ELF-1 (cell line): ENCODE measurements at regions not wholly inside any gene's neighbourhood (a gene's known extent, or its start where the extent isn't known, plus 50 kb on each side); places are given as distances from the start of the nearest gene placed in this dataset.
"Not testable (repeated sequence)": the region's sequence is repeated elsewhere in the genome, so short reads cannot be mapped to it uniquely, and the experiment has no call there.

Experiments used
- DNase-seq: peaks from one replicate; pipeline ENCODE4 v3.0.0-alpha.2; 2016; ENCODE audit warnings: low read depth, low spot score

DNA sequence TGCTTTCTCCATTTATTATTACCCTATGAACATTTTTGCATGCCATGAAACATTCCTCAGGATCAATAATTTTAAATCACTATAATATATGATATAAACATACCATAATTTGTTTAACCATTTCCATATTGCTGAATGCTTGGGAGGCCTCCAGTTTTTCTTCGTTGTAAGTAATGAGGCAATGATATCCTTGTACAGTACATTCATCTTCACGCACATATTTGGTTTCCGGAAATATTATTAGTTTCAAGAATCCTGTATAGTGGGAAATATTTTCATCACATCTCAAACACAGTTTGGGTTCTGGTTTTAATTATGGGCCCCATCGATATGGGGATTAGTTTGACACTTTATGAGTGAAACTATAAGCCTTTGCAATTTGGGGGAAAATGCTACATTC lies 135.4 kb downstream of the HS3ST3B1 start:
- no peak for DNase-seq

DNA sequence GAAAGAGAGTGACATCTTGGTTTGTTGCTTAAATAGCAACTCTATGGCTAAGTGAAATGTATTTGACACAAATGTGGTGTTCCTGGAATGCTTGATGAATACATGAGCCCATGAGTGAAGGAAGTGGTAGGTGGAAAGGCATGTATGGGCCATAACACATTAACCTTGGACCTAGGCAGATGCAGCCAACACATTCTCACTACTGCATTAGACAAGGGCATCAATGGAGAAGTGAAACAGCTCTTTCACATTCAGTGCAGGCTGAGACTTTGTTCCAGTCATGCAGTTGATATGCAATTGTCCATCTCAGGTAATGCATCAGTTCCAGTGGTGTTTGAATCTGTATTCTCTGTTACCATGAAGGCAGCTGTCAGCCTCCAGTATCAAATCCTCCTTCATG lies 133.6 kb downstream of the HS3ST3B1 start:
- DNase-seq, result no peak

DNA sequence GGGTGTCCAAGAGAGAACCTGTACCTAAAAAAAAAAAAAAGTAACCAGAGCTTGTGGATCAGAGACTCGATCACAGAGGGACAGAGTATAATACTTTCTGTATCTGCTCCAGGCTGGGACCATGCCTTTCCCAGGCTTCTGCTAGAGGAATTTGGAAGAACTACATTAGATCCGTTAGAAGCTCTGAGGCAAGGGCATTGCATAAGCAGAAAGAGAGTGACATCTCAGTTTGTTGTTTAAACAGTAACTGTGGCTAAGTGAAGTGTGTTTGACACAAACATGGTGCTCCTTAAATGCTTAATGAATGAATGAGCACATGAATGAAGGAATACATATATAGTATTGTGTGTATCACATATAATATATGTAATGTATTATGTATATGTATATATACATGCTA lies 131.2 kb downstream of the HS3ST3B1 start:
- no peak for DNase-seq

DNA sequence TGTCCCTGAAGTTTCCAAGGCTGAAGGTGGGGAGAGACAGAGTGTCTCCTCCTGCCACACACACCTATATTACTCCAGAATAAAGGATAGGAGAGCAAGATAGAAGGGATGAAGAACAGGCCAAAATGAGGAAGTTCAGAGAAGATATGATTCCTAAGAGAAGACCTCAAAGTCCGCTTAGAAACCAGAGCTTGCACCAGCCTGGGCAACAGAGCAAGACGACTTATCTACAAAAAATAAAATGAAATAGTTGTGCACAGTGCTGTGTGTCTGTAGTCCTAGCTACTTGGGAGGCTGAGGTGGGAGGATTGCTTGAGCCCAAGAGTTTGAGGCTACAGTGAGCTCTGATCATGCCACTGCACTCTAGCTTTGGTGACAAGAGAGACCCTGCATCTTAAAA lies 128.2 kb downstream of the HS3ST3B1 start:
- DNase-seq, result no peak

DNA sequence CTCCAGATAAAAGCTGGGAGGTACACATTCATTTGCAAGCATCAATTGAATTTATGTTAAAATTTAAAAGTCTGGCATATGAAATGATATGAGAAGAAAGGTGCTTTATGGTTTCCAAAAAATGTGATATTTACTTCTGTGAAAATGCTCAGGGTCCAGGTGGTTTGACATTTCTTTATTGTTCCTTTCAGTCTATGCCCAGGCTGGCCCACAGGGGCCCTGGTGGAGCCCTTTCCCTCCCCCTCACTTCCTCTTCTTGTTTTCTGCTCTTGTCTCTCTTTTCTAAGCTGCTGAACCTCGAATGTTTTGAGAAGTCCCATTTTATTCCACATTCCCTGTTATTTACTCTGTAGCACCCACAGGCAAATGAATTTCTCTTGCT lies 127.8 kb downstream of the HS3ST3B1 start:
- no peak for DNase-seq

DNA sequence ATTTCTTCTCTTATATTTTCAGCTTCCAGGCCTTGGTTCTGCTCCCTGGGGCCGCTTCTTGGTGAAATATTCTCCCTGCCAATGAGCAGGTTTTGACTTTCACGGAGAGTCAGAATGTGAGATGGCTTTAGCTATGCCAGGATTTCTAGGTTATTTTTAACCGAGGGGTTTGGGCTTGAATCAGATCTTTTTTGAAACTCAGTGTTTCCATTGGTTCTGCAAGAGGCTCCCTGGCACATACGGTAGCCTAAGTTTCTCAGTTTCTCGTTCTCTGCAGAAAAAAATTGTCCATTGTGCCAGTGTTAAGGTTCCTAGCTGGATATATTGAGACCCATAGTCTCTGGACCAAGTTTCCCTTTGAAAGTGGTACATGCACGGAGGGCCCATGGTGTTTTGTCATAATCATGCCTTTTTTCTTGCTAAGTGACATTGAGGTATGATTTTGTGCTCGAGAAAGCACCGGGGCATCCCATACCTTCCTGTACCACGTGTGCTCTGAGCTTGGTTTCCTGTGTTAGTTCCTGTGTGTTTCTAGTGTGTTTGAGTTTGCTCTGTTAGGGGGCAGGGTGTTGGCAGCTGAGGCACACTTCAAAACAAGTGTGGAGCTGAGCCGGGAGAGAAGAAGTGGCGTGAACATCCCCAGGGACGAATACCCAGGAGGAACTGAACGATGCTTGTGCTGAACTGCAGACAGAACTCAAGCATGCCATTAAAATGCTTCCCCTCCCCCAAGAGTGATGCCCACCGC lies 127.2 kb downstream of the HS3ST3B1 start:
- no peak for DNase-seq

DNA sequence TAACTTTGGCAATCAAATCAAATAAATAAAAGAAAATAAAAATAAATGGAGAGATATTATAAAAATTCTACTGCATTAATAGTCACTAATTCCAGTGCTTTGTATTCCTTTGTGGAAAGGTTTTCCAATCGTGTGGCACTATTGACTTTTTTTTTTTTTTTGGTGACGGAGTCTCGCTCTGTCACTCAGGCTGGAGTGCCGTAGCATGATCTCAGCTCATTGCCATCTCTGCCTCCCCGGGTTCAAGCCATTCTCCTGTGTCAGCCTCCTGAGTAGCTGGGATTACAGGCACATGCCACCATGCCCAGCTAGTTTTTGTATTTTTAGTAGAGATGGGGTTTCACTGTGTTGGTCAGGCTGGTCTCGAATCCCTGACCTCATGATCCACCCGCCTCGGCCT lies 122.3 kb downstream of the HS3ST3B1 start:
- DNase-seq, result not testable (repeated sequence)

DNA sequence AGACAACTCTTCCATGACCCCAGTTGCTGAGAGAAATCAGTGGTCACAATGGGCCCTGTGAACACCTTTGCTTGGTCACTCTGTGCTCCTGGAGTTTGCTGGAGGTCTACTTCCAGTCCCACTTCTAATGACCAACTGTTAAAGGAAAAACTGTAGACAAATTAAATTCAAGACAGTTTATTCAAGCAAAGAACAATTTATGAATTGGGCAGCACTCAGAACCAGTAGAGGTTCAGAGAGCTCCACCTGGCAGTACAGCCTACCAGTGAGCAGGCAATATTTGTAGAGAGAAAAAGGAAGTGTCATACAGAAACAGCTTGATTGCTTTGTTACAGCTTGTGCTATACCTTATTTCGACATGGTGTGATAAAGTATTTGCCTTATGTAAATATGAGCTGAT lies 116.5 kb downstream of the HS3ST3B1 start:
- DNase-seq, result no peak

DNA sequence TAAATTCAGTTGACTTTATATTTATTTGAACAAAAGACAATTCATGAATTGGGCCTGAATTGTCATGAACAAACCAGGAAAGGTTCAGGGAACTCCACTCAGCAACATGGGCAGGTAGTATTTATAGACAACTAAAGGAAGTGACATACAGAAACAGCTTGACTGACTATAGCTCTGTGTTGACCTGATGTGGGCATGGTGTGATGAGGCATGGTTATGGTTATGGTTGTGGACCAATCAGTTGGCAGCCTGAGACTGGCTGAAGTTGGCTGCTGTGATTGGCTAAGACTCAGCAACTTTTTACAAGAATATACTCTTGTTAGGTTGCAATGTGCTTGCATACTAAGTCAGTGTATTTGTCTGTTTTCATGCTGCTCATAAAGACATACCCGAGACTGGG lies 108.4 kb downstream of the HS3ST3B1 start:
- DNase-seq, result no peak

DNA sequence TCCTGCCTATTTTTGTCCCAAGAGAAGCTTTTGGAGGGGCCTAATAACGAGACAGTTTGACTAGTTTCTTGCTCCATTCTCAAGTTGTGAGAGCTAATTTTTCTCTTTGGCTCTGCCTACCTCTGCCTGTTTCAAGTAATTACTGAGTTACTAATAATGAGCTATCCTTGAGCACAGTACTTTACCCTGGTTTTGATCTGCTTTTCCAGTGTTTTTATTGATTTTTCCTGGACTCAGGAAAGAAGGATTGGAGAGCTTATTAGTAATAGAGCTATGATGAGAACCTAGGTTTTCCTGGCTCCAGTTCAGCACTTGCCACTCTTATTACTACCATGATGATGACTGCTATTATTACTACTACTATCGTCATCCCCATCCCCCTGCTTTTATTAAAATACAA lies 106.7 kb downstream of the HS3ST3B1 start:
- no peak for DNase-seq

DNA sequence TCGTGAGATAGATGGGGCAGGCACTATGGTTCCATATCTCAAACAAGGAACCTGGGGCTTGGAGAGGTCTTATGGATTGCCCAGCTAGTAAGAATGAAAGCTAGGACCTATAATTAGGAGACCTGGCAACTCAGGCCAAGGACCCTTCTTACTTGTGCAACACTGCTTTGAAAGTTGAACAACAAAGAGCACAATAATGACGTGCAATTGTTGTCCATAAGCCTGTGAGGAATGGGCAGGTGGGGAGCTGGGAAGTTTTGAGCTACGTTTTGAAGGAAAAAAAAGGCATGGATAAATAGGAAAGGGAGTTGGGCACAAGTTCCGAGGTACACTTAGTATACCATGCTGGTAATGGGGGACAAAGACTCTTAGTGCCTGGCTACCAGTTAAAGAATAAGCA lies 104.3 kb downstream of the HS3ST3B1 start:
- DNase-seq, result no peak
